Lung (tissue), 11 donors: ENCODE measurements at regions not wholly inside any gene's neighbourhood (a gene's known extent, or its start where the extent isn't known, plus 50 kb on each side); places are given as distances from the start of the nearest gene placed in this dataset.

Experiments used
- ATAC-seq: fragments of 200-7000 bp; cut with Tn5 transposase; one replicate; pipeline ENCODE4 v1.9.1; 2020; ENCODE audit warnings: moderate number of reproducible peaks; ENCODE audit not compliant: insufficient read depth, low FRiP score
- DNase-seq, 3 donors: peaks; one replicate each; pipeline ENCODE4 v3.0.0-alpha.2; 2013 to 2017
- H3K27ac ChIP-seq, 2 donors: one replicate each; pipeline ENCODE4 v1.5.1; 2013; ENCODE audit warnings: mild to moderate bottlenecking in 2 of 2, moderate library complexity in 2 of 2, control low read depth in 1 of 2, inconsistent platforms in 1 of 2, low read depth in 1 of 2, low read length in 1 of 2
- H3K27me3 ChIP-seq, 3 donors: one replicate each; pipeline ENCODE4 v1.5.1; 2013; ENCODE audit warnings: low read length in 2 of 3; ENCODE audit not compliant: control insufficient read depth in 3 of 3, insufficient read depth in 3 of 3
- H3K36me3 ChIP-seq, 4 donors: one replicate each; pipeline ENCODE4 v1.5.1; 2013; ENCODE audit warnings: low read length in 4 of 4, mild to moderate bottlenecking in 1 of 4, moderate library complexity in 1 of 4; ENCODE audit not compliant: control insufficient read depth in 4 of 4, insufficient read depth in 4 of 4
- H3K4me1 ChIP-seq, 5 donors: one replicate each; pipeline ENCODE4 v1.5.1; 2013; ENCODE audit warnings: low read length in 5 of 5, mild to moderate bottlenecking in 2 of 5, moderate library complexity in 1 of 5; ENCODE audit not compliant: control insufficient read depth in 5 of 5, insufficient read depth in 5 of 5
- H3K4me3 ChIP-seq: one replicate; pipeline ENCODE4 v1.5.1; 2013; ENCODE audit warnings: mild to moderate bottlenecking, control low read depth, moderate library complexity
- H3K9ac ChIP-seq, 2 donors: one replicate each; pipeline ENCODE4 v1.5.1; 2013; ENCODE audit warnings: low read length in 2 of 2, control low read depth in 1 of 2; ENCODE audit not compliant: insufficient read depth in 1 of 2
- H3K9me3 ChIP-seq, 4 donors: one replicate each; pipeline ENCODE4 v1.5.1; 2013; ENCODE audit warnings: low read length in 3 of 4, mild to moderate bottlenecking in 1 of 4, moderate library complexity in 1 of 4; ENCODE audit not compliant: control insufficient read depth in 4 of 4, insufficient read depth in 3 of 4
- WGBS, 2 donors: extraction: QIAGEN DNeasy Blood & Tissue Kit; methylation state at CpG; one replicate each; pipeline ENCODE4 v1.1.7; 2013; 5-methylcytosine and 5-hydroxymethylcytosine counted together
- TF ChIP-seq, protein P1 (sequence below): IDR thresholded peaks from 2 replicates; pipeline ENCODE4 v1.5.1; 2012; ENCODE audit warnings: mild to moderate bottlenecking; ENCODE audit errors: control extremely low read depth, extremely low read depth
- donor health status: control.
- donor health status: control.
- donor health status: Bipolar disorder and iron deficiency.
- donor health status: healthy.
- donor health status: DM: yes; HTN: yes; CAD: no.

- no peak overlapping the region for H3K4me3 ChIP-seq
- DNase-seq, result no peak
- no peaks in the 10 kb centered on the region for H3K9me3 ChIP-seq
- H3K27me3 ChIP-seq, result no peaks in the 10 kb centered on the region
- no peaks in the 10 kb centered on the region for H3K36me3 ChIP-seq
- WGBS, 2 donors, result 69 to 75% methylated on average over 2 of the region's 2 CpGs
- H3K9ac ChIP-seq, result no peak overlapping the region
- TF ChIP-seq, protein P1, sequence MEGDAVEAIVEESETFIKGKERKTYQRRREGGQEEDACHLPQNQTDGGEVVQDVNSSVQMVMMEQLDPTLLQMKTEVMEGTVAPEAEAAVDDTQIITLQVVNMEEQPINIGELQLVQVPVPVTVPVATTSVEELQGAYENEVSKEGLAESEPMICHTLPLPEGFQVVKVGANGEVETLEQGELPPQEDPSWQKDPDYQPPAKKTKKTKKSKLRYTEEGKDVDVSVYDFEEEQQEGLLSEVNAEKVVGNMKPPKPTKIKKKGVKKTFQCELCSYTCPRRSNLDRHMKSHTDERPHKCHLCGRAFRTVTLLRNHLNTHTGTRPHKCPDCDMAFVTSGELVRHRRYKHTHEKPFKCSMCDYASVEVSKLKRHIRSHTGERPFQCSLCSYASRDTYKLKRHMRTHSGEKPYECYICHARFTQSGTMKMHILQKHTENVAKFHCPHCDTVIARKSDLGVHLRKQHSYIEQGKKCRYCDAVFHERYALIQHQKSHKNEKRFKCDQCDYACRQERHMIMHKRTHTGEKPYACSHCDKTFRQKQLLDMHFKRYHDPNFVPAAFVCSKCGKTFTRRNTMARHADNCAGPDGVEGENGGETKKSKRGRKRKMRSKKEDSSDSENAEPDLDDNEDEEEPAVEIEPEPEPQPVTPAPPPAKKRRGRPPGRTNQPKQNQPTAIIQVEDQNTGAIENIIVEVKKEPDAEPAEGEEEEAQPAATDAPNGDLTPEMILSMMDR, result no peak
- no peak for ATAC-seq
- H3K27ac ChIP-seq, result no peak overlapping the region
- H3K4me1 ChIP-seq, result no peaks in the 10 kb centered on the region
These were observed 1041.1 kb upstream of the GBE1 start for GRCh38 chr3:82802501-82802900.

DNA sequence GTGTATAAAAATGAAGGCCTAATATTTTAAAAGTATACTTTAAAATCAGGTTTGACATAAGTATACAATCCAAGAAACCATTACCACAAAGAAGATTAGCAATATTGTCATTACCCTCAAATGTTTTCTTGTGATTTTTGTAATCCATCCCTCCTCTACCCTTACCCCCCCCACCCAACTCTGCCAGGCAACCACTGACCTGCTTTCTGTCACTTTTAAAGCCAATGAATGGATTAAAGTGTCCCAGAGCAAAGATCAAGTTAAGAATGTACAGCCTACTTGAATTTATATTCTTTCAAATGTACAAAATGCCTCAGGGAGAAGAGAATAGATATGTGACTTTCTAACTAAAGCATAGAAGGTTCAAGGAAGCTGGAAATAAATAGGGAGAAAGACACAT lies 1038.8 kb upstream of the GBE1 start:
- no peaks in the 10 kb centered on the region for H3K4me1 ChIP-seq
- ATAC-seq (no peak), DNase-seq (no peak)
- H3K36me3 ChIP-seq, result no peaks in the 10 kb centered on the region
- no peaks in the 10 kb centered on the region for H3K27me3 ChIP-seq
- H3K27ac ChIP-seq, result no peak overlapping the region
- H3K4me3 ChIP-seq, result no peak overlapping the region
- no peaks in the 10 kb centered on the region for H3K9me3 ChIP-seq
- TF ChIP-seq, protein P1, result no peak
- no peak overlapping the region for H3K9ac ChIP-seq

DNA sequence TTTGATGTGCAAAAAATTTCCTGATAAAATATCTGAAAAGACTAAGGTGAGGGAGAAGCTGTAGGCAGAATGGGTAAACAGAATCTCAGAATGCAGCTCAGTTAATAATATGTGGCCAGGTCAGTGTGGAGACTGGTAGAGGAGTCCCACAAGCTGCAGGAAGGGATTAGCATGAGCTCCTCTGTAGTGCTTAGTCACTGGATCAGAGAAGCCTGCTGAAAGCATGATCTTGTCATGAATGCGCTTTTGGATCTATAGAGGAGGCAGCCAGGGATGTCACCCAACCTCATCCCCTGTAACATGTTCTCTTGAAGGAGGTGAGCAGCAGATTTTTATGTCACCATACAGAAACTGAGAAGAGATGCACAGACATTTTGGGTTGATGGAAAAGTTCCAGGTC lies 1035.3 kb upstream of the GBE1 start:
- Histone ChIP-seq H3K9me3 (peaks cover 0 to 3% (median 0%) of the 10 kb centered on the region in 4 donors), H3K4me3 (no peak overlapping the region), H3K4me1 (no peaks in the 10 kb centered on the region), H3K27ac (no peak overlapping the region), H3K9ac (no peak overlapping the region), H3K36me3 (no peaks in the 10 kb centered on the region), H3K27me3 (no peaks in the 10 kb centered on the region)
- WGBS, 2 donors, result 95 to 97% methylated on average over 1 of the region's 1 CpG
- ATAC-seq (no peak), DNase-seq (no peak)
- TF ChIP-seq, protein P1, result no peak

- TF ChIP-seq, protein P1, result no peak
- no peak overlapping the region for H3K27ac ChIP-seq
- no peak overlapping the region for H3K4me3 ChIP-seq
- no peaks in the 10 kb centered on the region for H3K27me3 ChIP-seq
- DNase-seq (no peak), ATAC-seq (no peak)
- no peaks in the 10 kb centered on the region for H3K4me1 ChIP-seq
- H3K36me3 ChIP-seq, result no peaks in the 10 kb centered on the region
- peaks cover 0 to 3% (median 1%) of the 10 kb centered on the region in 4 donors for H3K9me3 ChIP-seq
- 95 to 97% methylated on average over 11 of the region's 11 CpGs for WGBS, 2 donors
- no peak overlapping the region for H3K9ac ChIP-seq
These were observed 1029.8 kb upstream of the GBE1 start for GRCh38 chr3:82791241-82791640.
